ENCODE measurements at regions not wholly inside any gene's neighbourhood (a gene's known extent, or its start where the extent isn't known, plus 50 kb on each side); places are given as distances from the start of the nearest gene placed in this dataset.

- TF ChIP-seq CTCF (IDR thresholded peaks at IDR 0.05) (no peak), POLR2A (IDR thresholded peaks at IDR 0.05) (no peak)
Observed at GRCh38 chr2:89834306-89834705, 1142.8 kb downstream of the RPIA start.

Data from body of pancreas (tissue), 4 donors.